ENCODE measurements at regions not wholly inside any gene's neighbourhood (a gene's known extent, or its start where the extent isn't known, plus 50 kb on each side); places are given as distances from the start of the nearest gene placed in this dataset.

GRCh38 chr2:235347691-235348090, 146.2 kb upstream of the AGAP1 start:
- TF ChIP-seq POLR2AphosphoS5 (IDR thresholded peaks at IDR 0.05) = no peak
- TF ChIP-seq EP300 (IDR thresholded peaks at IDR 0.05) = no peak
- TF ChIP-seq CTCF (IDR thresholded peaks at IDR 0.05) = no peak
- no peak for TF ChIP-seq POLR2A (IDR thresholded peaks at IDR 0.05)

Data from sigmoid colon (tissue), 4 donors.